Mucosa of descending colon (tissue), 3 donors: ENCODE measurements at regions not wholly inside any gene's neighbourhood (a gene's known extent, or its start where the extent isn't known, plus 50 kb on each side); places are given as distances from the start of the nearest gene placed in this dataset.

Experiments used
- ATAC-seq: fragments of 200-7000 bp; cut with Tn5 transposase; one replicate; pipeline ENCODE4 v1.9.1; 2020; ENCODE audit warnings: mild to moderate bottlenecking, moderate library complexity
- DNase-seq, 3 donors: peaks; one replicate each; pipeline ENCODE4 v3.0.0-alpha.2; 2020
- H3K36me3 ChIP-seq: fragments of 200-600 bp; one replicate; pipeline ENCODE4 v1.8.0; 2021; ENCODE audit warnings: low read depth, mild to moderate bottlenecking
- H3K4me1 ChIP-seq: fragments of 200-600 bp; one replicate; pipeline ENCODE4 v1.8.0; 2021; ENCODE audit warnings: low read depth, mild to moderate bottlenecking
- H3K4me3 ChIP-seq: fragments of 200-600 bp; one replicate; pipeline ENCODE4 v1.8.0; 2021; ENCODE audit warnings: mild to moderate bottlenecking
- H3K9me3 ChIP-seq: fragments of 200-600 bp; one replicate; pipeline ENCODE4 v1.8.0; 2021; ENCODE audit warnings: mild to moderate bottlenecking
- intact Hi-C, 2 donors: fragments of 100-400 bp; cut with DNase I in 1 of 2; cut with micrococcal nuclease in 1 of 2; formaldehyde crosslinking; loops; one replicate each; pipeline versions ENCODE4 v1.11.0 to v1.11.1; 2022; cut with DNase I, micrococcal nuclease
- TF ChIP-seq, protein P1 (sequence below): fragments of 200-600 bp; IDR thresholded peaks from one replicate; pipeline ENCODE4 v1.8.0; 2022; ENCODE audit warnings: antibody characterized with exemption, mild to moderate bottlenecking
- donor health status: DM: no; HTN: no; CAD: no; lungs with moderate emphysema.
- donor health status: DM: no; HTN: no; CAD: no.
- donor health status: DM: no; HTN: yes; CAD: no.

DNA sequence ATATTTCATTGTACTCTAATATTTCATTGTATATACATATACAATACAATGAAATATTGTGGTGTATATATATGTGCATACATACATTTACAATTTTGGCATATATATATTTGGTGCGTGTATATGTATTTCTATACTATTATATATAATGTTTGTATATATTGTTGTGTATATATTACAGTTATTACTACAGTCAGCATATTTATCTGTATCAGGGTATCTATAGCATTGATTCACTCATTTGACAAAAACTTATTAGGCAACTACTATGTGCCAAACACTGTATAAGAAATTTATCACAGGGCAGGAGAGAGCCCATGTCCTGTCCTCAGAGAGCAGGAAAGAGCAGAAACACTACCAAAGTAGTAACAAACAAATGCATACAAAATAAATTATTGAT is 910.6 kb downstream of the QKI start:
- H3K36me3 ChIP-seq, result no peaks in the 10 kb centered on the region
- intact Hi-C loops, result no loop called here
- DNase-seq (no peak), ATAC-seq (no peak)
- H3K4me3 ChIP-seq, result no peak overlapping the region
- H3K9me3 ChIP-seq, result peaks cover 26% of the 10 kb centered on the region
- TF ChIP-seq, protein P1, sequence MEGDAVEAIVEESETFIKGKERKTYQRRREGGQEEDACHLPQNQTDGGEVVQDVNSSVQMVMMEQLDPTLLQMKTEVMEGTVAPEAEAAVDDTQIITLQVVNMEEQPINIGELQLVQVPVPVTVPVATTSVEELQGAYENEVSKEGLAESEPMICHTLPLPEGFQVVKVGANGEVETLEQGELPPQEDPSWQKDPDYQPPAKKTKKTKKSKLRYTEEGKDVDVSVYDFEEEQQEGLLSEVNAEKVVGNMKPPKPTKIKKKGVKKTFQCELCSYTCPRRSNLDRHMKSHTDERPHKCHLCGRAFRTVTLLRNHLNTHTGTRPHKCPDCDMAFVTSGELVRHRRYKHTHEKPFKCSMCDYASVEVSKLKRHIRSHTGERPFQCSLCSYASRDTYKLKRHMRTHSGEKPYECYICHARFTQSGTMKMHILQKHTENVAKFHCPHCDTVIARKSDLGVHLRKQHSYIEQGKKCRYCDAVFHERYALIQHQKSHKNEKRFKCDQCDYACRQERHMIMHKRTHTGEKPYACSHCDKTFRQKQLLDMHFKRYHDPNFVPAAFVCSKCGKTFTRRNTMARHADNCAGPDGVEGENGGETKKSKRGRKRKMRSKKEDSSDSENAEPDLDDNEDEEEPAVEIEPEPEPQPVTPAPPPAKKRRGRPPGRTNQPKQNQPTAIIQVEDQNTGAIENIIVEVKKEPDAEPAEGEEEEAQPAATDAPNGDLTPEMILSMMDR, result no peak
- H3K4me1 ChIP-seq, result no peaks in the 10 kb centered on the region

GRCh38 chr6:164322533-164322932 is 908.0 kb downstream of the QKI start:
- ATAC-seq (no peak), DNase-seq (no peak)
- Histone ChIP-seq H3K4me1 (no peaks in the 10 kb centered on the region), H3K36me3 (no peaks in the 10 kb centered on the region), H3K4me3 (no peak overlapping the region), H3K9me3 (peaks cover 35% of the 10 kb centered on the region)
- TF ChIP-seq, protein P1, result no peak
- intact Hi-C loops, result no loop called here

- TF ChIP-seq, protein P1, result no peak
- DNase-seq, result no peak
- Histone ChIP-seq H3K4me1 (no peaks in the 10 kb centered on the region), H3K36me3 (no peaks in the 10 kb centered on the region), H3K9me3 (peaks cover 42% of the 10 kb centered on the region), H3K4me3 (no peak overlapping the region)
- intact Hi-C loops, result no loop called here
- no peak for ATAC-seq
Observed at GRCh38 chr6:164321297-164321696, 906.8 kb downstream of the QKI start.

GRCh38 chr6:164315376-164315775 is 900.9 kb downstream of the QKI start:
- Histone ChIP-seq H3K36me3 (no peaks in the 10 kb centered on the region), H3K4me3 (no peak overlapping the region), H3K4me1 (no peaks in the 10 kb centered on the region), H3K9me3 (peaks cover 61% of the 10 kb centered on the region)
- intact Hi-C loops, result no loop called here
- TF ChIP-seq, protein P1, result no peak
- DNase-seq (no peak), ATAC-seq (no peak)

DNA sequence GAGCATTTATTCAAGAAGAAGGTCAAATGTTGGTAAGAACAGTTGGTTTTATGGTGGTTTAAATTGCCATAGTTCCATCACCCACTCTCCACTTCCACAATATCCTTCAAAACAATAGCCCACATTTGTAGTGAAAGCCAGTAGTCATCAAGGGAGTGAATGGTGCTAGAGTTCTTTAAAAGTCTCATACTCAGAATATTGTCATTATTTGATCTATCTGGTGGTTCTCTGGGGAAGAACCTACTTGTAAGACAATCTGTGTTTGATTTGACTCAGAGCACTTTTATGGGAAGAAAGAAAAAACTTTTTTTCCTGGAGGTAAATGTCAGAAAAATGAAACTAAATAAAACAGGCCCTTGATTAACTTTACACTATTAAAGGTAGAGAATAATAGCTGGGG is 893.8 kb downstream of the QKI start:
- peaks cover 65% of the 10 kb centered on the region for H3K9me3 ChIP-seq
- H3K36me3 ChIP-seq, result no peaks in the 10 kb centered on the region
- H3K4me3 ChIP-seq, result no peak overlapping the region
- DNase-seq, result no peak
- intact Hi-C loops, result no loop called here
- ATAC-seq, result no peak
- TF ChIP-seq, protein P1, result no peak
- H3K4me1 ChIP-seq, result no peaks in the 10 kb centered on the region
